RWPE1 (cell line): ENCODE measurements at regions not wholly inside any gene's neighbourhood (a gene's known extent, or its start where the extent isn't known, plus 50 kb on each side); places are given as distances from the start of the nearest gene placed in this dataset.
"Not testable (repeated sequence)": the region's sequence is repeated elsewhere in the genome, so short reads cannot be mapped to it uniquely, and the experiment has no call there.

Experiments
- CTCF ChIA-PET: fragments of 350-600 bp; sonication (Branson Sonifier 250); formaldehyde crosslinking; extraction: SDS; loops from one replicate; lab custom pipeline; 2021; lab: Yijun Ruan, JAX
- POLR2A ChIA-PET: fragments of 400-600 bp; formaldehyde crosslinking; extraction: SDS; loops from one replicate; lab custom pipeline; 2020; ENCODE audit warnings: antibody characterized with exemption; ENCODE audit not compliant: low non-redundant PET; lab: Yijun Ruan, JAX
- DNase-seq: peaks from one replicate; pipeline ENCODE4 v3.0.0; 2012; ENCODE audit warnings: low spot score
- H3K27ac ChIP-seq: fragments of 450-650 bp; 2 replicates; pipeline ENCODE4 v1.5.1; 2017
- TF ChIP-seq, protein P1 (sequence below): fragments of 450-650 bp; conservative IDR thresholded peaks from 2 replicates; pipeline ENCODE4 v1.5.1; 2017; ENCODE audit warnings: low read depth, mild to moderate bottlenecking

DNA sequence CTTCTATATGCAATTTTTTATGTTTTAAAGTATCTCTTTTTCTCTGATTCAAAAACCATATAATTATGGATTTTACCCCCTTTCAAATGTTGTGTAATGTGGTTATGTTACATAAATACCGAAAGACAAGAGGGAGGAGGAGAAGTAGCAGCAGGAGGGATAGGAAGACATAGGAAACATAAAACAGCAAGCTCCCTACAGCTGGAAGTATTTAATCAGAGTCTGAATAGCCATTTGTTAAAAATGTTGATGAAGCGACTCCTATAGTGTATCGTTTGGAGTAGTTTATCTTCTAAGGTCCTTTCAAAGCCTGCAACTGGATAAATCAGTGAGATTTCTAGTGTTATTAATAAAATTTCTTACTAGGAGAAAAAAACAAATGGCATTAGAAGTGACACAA lies 598.1 kb upstream of the GOLIM4 start:
- DNase-seq, result no peak
- TF ChIP-seq, protein P1, sequence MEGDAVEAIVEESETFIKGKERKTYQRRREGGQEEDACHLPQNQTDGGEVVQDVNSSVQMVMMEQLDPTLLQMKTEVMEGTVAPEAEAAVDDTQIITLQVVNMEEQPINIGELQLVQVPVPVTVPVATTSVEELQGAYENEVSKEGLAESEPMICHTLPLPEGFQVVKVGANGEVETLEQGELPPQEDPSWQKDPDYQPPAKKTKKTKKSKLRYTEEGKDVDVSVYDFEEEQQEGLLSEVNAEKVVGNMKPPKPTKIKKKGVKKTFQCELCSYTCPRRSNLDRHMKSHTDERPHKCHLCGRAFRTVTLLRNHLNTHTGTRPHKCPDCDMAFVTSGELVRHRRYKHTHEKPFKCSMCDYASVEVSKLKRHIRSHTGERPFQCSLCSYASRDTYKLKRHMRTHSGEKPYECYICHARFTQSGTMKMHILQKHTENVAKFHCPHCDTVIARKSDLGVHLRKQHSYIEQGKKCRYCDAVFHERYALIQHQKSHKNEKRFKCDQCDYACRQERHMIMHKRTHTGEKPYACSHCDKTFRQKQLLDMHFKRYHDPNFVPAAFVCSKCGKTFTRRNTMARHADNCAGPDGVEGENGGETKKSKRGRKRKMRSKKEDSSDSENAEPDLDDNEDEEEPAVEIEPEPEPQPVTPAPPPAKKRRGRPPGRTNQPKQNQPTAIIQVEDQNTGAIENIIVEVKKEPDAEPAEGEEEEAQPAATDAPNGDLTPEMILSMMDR, result no peak
- POLR2A ChIA-PET, result no interaction called here
- CTCF ChIA-PET, result no interaction called here
- no peak overlapping the region for H3K27ac ChIP-seq

DNA sequence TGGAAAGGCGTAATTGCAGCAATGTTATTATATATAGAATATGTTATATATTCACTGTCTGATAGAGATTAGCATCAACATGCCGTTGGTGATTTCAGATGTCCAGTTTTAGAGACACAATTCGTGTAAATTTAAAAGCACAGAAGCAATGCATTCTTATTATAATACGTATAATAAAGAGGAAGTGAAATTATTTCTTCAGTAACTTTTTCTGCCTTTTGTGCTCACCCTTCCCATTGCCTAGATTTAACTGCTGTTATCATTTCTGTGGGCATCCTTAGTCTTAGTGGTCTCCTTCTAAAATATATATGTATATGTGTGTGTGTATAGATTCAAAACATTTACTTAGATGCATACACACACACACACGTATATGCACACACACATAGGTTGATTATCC lies 592.5 kb upstream of the GOLIM4 start:
- CTCF ChIA-PET, result no interaction called here
- POLR2A ChIA-PET, result no interaction called here

DNA sequence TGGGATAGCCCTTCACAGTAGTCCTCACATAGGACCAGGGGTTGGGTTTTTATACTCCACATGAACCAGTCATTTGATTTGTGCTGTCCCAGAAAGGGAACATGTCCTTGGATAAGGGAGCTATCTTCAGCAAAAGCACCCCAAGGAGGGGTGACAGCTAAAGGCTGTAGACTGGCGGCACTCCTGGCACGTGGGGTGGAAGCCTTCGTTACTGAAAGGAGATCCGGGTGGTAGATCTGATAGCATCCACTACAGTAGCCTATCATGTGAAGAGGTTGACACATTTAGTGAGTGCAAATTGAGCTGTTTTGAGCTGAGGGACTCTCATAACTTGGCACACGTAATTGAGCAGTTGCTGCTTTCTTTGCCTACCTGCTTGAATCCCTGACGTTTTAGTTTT lies 588.8 kb upstream of the GOLIM4 start:
- no peak for DNase-seq
- H3K27ac ChIP-seq, result no peak overlapping the region
- CTCF ChIA-PET, result no interaction called here
- POLR2A ChIA-PET, result no interaction called here
- TF ChIP-seq, protein P1, result no peak

More for the DNA sequence above, 592.5 kb upstream of the GOLIM4 start:
- DNase-seq, result no peak
- H3K27ac ChIP-seq, result no peak overlapping the region
- TF ChIP-seq, protein P1, result no peak

DNA sequence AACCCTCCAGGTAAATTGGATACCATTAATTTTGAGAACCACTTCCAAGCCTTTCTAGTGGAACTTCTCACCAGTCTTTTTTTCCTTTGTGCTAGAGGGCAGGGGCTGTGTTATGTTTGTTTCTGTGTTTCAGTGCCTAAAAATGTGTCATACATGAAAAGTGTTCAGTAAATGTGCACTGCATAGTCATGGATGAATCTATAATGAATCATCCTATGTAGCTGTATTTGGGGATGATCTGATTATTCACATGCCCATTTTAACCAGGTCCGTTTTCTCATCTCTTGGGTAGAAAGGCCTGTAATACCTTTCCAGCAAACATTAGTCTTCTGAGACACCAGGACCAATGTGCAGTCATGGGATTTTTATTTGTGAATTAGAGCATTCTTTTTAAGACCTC lies 583.0 kb upstream of the GOLIM4 start:
- DNase-seq, result no peak
- CTCF ChIA-PET, result interaction anchor here (0.6 kb wide), 1 partner anchor 22 kb away, joined by 3 read pairs; no protein-coding TSS in a partner anchor
- TF ChIP-seq, protein P1, result no peak
- H3K27ac ChIP-seq, result no peak overlapping the region
- POLR2A ChIA-PET, result no interaction called here

DNA sequence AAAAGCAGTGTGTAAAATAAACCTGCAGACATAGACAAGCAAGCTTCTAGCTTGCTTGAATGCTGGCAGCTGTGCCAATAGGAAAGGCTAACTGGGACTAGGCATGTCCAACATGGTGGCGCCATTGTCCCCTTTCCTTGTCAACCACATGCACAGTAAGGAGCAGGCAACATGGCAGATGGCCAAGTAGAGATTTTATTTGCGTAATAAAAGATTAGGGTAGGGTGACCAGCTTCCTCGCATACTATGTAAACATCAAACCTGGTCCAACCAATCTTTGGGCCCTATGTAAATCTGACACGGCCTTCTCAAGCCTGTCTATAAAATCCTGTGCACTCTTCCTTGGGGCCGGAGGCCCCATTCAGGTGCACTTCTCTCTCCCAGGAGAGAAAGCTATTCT lies 575.4 kb upstream of the GOLIM4 start:
- CTCF ChIA-PET, result no interaction called here
- TF ChIP-seq, protein P1, result no peak
- POLR2A ChIA-PET, result no interaction called here
- no peak for DNase-seq
- H3K27ac ChIP-seq, result no peak overlapping the region

DNA sequence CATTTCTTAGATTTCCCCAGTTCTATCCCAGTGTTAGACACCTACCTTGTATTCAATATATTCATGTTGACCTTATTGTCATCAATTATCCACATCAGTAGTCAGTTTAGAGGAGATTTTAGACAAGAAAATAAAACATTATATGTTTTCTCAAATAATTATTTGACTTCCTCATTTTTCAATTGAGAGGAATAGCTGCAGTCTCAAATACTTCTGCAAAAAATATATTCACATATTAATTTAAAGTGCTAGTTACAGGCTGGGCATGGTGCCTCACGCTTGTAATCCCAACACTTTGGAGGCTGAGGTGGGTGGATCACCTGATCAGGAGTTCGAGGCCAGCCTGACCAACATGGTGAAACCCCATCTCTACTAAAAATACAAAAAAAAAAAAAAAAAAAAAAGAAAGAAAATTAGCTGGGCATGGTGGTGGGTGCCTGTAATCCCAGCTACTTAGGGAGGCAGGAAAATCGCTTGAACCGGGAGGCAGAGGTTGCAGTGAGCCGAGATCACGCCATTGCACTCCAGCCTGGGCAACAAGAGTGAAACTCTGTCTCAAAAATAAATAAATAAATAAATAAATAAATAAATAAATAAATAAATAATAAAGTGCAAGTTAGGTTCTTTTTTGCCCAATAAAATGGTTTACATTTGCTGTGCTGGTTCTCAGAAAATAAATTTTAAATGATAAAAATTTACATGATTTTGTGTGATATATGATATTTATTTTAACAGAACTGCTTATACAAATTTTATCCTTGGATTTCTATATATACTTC lies 565.3 kb upstream of the GOLIM4 start:
- not testable (repeated sequence) for H3K27ac ChIP-seq, DNase-seq

DNA sequence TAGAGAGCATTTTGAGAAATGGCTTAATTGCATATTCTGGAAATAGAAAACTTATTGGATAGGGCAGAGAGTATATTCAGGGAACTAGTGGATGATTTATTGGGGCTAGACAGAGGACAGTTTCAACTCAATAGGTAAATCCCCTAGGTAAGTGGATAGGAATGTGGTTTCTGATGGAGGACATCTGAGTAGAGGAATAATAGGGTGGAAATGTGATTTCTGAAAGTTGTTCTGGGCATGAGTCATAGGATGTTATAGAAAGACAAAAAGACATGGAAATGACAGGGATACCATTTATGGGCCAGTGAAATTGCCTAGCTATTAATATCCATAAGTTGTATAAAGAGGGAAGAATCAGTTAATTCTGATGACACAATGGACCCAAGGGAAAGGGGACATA lies 563.3 kb upstream of the GOLIM4 start:
- TF ChIP-seq, protein P1, result no peak
- H3K27ac ChIP-seq, result no peak overlapping the region
- ChIA-PET CTCF (no interaction called here), POLR2A (no interaction called here)
- peak; percentile 5 for DNase-seq

More for the DNA sequence above, 565.3 kb upstream of the GOLIM4 start:
- CTCF ChIA-PET, result interaction anchor here (0.7 kb wide), 1 partner anchor 300 kb away, joined by 3 read pairs; no protein-coding TSS in a partner anchor
- POLR2A ChIA-PET, result not testable (repeated sequence)
